NCI-H1105 treated with DMSO at 0.1 percent for 48 hours (cell line): ENCODE measurements at regions not wholly inside any gene's neighbourhood (a gene's known extent, or its start where the extent isn't known, plus 50 kb on each side); places are given as distances from the start of the nearest gene placed in this dataset.

Experiments used
- DNase-seq: peaks from one replicate; lab custom pipeline; 2025; lab: John Stamatoyannopoulos, UW

DNA sequence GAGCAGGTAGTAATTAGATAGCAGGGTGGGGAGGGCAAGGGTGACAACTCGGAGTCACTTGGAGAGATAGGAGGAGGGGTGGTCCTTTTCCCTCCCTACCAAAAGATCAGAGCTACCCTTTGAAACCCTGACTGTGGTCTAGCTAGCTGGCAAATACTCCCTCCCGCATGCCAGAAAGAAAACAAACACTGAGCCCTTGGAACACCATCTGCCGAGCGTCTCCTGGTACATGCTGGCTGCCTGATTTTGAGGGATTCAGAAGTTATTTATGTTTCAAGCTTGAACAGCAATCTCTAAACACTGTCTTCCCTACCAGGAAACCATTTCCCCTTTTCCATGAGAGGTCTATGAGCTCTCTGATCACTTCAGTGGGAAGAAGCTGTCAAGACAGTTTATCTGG is 291.6 kb upstream of the CFAP20DC start:
- no peak for DNase-seq

DNA sequence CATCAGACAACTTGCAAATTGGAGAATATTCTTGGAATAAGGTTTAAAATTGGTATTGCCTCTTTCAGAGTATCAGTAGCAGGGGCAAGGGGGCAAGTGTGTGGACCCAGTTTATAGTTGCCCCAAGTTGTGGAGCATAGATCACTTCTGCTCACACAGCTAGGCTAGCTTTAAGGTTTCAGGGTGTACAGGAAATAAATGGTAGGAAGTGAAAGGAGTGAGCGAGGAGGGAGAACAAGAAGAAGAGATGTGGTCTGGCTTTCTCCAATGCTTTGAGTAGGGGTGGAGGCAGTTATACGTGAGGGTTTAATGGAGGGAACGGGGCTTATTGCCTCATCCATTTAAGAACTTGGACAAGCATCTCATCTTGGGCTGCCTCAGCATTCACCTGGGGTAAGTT is 290.0 kb upstream of the CFAP20DC start:
- no peak for DNase-seq

DNA sequence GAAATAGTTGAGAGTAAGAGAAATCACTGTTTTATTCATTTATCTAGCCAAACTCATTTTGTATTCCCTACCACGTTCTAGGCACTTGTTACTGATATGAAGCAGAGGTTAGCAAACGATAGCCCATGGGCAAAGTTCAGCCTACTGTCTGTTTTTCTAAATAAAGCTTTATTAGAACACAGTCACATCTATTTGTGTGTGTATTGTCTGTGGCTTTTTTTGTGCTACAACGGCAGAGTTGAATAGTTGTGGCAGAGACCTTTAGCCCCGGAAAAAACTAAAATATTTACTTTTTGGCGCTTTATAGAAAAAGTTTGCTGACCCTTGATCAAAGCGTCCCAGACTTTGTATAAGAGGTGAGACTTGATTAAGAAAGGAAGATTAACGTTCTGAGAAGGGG is 289.1 kb upstream of the CFAP20DC start:
- DNase-seq: no peak

DNA sequence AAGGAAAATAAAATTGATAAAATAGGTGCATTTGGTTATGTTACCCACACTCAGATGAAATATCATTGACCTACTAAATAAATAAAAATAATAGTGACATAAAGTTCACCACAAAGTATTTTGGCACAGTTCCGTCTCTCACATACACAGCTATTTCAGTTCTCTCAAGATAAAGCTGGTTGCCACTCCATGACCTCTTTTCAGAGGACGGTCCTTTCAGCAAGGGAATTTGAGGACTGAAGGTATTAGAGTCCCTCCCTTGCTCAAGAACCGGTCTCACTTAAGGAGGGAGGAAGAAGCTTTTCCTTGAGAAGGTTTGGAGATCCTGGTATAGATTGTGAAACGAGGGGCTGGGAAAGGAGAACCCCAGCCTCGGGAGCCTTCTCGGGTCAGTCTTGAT is 285.5 kb upstream of the CFAP20DC start:
- no peak for DNase-seq

DNA sequence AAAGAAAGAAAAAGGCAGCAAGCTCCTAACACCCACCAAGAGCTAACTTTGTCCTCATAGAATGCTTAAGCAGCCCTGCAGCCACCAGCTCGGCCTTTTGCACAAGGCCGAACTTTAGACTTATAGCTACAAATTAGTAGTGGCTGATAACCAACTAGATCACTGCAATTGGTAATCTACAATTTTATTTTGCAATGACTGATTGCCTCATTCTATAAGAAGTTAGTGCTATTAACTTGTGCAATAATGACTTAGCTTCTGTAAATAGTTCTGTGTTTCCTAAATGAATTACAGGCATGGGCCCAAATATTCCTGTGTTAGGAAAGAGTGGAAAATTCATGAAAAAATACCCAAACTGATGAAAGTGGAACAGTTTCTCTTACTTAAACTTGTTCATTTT is 284.8 kb upstream of the CFAP20DC start:
- DNase-seq: no peak

DNA sequence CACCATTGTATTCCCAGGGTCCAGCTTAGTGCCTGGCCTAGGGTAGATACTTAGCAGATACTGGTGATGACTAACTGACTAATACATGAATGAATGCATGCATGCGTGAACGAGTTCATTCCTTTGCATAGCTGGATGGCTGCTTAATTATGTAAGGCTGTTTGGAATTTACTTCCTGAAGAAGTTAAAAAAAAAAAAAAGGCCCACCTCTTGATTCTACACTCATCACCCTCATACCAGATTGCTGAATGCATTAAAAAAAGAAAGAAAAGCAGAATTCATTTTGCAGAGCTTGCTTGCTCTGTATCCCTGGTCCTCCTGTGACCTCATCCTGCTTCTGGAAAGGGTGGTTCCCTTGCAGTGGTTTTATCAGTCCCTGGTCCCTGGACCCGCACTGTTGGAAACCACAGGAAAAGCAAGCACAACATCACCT is 277.6 kb upstream of the CFAP20DC start:
- DNase-seq: no peak

DNA sequence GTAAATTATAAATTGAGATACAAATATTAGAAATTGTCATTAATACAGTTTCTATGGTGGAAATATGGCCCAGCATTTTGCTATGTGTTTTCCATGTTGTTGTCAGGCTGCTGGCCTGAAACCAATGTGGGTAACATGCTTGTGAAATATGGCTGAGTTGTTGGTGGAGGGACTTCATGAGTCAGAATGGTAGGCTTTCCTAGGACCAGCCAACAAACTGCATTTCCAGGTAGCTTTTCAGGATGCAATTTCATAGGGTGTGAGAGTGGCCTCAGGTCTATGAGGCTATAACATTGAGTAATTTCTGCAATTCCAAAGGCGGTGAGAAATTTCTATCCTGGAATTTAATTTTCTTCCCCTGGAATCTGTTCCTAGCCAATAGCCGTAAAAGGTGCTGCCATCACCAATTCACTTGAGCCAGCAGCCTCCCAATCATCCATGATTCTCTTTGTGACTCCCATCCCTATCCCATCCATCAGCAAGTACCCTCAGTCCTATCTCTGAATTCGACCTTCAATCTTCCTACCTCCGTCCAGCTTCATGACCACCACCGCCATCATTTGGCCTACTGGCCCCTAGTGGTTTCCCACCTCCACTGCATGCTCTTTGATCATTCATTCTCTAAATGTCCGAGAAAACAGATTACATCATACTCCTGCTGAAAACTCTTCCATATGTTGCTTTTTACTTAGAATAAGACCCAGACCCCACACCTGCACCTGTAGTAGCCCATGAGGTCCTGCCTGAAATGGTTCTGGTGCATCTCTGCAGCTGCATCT is 276.6 kb upstream of the CFAP20DC start:
- no peak for DNase-seq

DNA sequence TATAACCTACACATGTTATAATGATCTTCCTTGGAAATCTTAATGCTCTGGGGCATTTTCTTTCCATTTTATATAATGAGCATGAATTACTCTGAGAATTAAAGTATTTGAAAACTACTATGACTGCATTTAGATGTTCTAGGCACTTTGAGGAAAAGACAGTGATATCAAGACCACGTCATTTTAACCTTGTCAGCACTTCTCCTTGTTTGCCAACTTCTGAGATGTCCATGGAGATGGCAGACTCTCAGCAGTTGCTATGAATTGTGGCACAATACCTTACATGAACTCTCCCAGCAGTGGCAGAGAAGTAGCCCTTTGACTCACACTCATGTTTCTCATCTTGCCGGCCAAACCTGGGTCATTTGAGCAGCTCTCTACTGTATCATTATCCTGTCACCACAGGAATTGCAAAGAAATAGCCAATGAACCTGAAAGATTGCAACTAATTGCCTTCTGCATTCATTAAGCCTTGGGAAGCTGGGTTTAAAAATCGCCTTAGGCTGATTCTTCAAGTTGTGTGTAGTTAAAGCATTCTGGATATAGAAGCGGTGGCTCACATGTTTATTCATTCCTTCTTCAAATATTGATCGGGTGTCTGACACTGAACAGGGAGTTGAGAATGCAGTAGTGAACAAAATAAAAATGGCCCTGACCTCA is 272.2 kb upstream of the CFAP20DC start:
- no peak for DNase-seq

DNA sequence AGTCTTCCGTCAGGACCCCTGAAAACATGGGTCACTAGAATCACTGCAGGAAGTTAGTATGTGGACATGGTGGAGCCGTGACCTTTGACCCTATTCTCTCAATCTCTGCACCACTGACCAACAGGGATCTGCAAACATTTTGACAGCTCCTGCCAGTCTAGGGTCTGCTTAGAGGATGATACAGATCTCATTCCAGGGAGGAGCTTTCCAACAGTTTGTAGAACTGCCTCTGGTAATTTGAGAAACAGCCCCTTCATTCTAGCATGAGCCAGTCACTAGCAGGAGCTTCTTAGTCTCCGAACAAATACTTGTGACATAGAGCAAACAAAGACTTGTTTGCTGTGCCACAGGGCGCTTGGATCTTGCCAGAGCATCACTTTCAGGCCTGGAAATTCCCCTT is 270.3 kb upstream of the CFAP20DC start:
- DNase-seq: peak; percentile 19

DNA sequence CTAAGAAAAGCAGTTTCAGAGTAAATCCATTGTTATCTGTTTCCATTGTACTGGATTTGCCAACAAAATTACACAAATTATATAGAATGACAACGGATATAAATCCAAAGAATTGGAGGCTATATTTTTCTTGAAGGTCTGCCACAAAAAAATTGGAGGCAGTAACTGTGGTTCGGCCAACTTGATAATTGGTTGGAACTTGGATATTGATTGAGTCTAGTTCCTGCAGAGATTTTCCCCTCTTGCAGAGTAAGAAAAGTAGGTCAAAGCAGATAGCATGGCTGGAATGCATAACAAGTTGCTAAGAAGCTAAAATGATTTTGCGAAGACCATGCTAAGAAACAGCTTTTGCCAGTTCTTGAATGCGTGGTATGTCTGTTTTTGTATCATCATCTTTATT is 269.6 kb upstream of the CFAP20DC start:
- no peak for DNase-seq

DNA sequence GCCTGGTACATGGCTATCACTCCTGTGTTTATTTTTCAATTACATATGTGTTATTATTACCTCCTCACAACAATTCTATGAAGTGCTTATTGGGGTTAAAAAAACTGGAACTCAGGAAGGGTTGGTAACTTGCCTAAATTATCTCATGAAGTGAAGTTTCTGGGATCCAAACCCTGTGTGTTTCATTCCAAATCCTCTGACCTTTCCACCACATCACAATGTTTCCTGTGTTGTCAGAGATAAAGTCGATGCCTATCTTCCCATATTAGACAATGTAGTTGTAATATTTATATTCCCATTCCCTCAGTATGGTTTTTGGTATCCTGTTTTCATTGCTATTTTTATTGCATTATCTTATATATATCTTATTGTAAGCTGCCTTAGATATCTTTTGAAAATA is 269.1 kb upstream of the CFAP20DC start:
- DNase-seq: no peak

DNA sequence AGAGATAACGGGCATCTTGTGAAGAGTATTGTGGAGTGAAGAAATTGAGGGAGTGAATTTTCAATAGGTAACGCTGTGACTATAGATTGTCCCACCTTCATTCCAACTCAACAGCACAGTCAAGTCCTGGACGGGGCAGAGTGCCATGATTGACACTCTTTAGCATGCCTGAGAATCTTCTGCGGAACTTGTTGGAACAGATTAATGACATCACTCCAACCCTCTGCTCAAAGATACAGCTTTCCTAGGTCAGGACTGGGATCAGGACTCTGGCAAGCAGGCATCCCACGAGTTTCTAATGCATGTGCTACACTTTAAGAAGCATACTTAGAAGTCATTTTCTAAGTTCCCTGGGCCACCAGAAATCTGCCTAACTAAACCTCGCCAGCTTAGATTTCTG is 267.6 kb upstream of the CFAP20DC start:
- no peak for DNase-seq

DNA sequence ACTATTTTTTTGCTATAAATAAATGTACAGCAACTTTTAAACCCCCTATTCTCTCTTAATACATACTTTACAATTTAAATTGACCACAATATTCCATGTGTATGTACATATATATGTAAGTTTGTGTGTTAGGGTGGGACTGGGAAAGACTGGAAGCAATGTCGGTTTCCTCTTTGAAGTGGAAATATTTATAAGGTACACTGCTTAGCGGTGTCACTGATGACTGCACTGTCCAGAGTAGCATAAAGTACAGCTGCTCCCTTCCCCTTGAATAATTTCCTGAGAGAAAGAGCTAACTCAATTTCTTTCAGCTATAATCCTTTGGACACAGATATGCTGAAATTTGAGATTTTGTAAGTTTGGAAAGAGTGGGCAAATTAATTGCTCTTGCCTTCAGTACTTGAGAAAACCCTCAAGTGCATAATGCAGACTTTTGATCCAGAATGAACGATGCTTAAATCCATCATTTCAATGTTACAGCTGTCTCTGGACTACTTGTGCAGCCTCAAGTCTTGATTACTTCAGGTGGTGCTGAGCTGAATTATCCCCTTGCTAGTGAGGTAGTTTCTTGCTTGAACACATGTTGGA is 267.0 kb upstream of the CFAP20DC start:
- peak; percentile 11 for DNase-seq

DNA sequence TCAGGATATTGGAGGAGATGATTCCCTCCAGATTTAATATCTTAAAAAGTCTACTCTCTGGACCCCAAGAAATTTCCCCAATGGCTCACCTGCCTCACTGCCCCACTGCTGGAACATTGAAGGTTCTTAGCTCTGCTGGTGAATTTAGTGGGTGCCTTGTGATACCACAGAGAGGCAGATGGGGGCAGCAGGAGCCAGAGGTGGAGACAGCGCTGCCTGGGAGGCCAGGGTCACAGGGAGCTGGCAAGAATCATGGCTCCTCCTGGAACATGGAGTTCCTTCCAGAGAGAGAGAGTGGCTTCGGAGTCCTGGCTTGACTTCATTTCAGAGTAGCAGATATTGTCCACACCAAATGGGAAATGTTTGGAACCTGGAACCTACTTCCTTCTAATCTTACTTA is 263.5 kb upstream of the CFAP20DC start:
- peak; percentile 0 for DNase-seq

DNA sequence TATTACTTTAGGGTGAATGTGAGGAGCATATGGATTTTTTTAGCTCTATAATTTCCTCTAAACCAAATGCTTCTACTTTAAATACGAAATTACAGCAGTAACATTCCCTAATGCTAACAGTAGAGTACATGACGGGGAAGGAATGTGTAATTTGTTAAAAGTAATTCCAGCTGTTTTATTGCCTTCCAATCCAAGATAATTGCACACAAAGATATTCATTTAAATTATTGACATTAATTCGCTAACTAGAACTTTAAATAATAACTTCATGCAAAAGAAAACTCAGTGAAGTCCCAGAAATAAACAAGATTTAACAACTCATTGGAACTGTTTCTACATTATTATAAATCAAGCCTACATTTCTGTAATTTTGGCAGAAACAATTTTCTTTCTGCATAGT is 261.4 kb upstream of the CFAP20DC start:
- DNase-seq: no peak

DNA sequence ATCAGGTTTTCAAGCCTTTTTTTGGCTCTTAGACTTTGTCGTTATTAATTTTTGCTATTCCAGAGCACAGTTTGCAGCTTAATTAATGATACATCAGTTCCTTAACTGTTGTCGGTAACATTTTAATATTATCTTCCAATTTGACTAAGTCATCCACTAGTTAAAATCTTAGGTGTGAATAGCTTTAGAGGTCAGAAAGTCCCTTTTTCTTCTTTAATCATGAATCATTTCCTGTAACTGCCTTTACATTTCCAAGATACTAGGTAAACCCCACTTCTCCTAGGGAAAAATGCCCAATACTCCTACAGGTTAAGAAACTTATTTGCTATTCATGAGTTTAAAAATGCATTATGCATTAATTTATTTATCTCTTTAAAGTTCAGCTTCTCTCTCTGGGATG is 260.9 kb upstream of the CFAP20DC start:
- DNase-seq: no peak

DNA sequence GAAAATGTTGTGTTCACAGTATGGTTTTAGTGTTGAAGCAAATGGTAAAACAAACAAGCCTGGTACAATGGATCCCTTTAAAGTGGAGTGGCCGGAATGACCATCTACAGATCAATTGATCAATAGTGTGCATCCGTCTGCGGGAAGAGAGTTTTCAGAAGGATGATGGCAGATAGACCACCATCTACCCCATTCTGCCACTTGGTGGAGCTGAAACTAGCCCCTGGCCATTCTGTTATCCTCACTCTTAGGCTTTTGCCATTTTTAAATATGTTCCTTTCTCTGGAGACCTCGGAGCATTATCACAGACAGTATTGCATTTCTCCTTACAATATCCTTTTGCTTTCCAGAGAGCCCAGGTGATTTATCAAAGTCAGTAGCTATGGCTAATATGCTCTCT is 258.9 kb upstream of the CFAP20DC start:
- no peak for DNase-seq

DNA sequence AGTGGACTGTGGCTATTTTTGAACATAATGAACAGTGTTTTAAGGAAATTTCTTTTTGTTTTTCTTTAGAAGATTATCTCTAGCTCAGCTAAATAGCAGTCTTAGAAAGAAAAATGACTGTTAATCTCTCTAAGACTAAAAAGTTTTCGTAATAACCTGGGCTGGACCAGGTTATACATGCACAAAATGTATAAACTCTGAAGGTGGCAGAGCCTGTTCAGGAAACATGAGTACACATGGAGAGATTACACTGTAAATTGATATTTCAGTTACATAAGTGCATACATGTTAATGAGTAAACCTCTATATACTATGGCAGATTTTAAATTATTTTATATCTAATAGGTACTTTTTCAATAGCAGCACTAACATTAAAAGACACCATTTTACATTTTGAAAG is 258.2 kb upstream of the CFAP20DC start:
- peak; percentile 21 for DNase-seq

DNA sequence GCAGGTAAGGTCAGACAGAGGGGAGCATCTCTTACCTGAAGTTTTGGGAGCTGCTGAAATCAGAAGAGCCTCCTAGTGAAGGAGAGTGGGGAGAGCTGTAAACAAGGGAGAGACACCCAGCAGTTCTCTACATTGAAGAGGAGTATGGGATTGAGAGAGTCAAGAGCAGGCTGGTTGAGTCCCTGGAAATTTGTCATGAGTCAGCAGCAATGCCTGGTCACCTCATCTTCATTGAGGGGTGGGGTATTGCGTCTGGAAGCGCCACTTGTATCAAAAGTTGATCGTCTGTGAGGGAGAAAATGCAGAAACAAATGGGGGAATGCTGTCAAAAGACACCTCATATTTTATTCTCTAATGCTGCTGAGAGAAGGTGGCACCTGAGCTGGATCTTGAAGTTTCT is 256.6 kb upstream of the CFAP20DC start:
- no peak for DNase-seq

DNA sequence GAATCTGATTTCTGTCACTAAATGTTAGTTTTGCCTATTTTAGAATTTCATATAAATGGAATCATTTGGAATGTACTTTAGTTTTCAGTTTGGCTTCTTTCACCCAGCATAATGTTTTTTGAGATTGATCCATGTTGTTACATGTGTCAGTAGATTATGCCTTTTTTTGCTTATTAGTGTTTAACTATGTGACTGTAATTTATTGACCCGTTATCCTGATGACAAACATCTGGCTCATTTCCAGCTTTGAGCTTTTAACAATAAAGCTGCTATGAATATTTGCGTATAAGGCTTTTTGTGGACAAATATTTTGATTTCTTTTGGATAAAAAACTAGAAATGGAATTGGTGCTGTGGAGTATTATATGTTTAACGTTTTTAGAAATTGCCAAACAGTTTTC is 254.5 kb upstream of the CFAP20DC start:
- DNase-seq: peak; percentile 9

DNA sequence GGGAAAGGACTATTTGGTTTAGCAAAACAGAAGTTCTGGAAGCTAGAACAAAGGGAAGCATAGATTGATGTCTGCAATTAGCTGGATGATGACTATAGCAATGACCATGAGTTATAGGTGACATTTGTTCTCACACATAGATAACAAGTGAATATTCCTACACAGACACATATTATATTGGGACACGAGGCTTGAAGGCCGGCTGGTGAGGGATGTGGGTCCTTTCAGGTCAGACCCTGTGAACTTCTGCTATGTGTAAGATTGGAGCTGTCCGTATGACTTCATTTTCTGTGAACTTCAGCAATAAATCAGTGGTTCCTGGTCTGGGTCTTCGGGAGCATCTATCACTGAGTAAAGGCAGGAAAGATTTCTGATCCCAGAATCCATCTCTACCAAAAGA is 253.6 kb upstream of the CFAP20DC start:
- DNase-seq: no peak

DNA sequence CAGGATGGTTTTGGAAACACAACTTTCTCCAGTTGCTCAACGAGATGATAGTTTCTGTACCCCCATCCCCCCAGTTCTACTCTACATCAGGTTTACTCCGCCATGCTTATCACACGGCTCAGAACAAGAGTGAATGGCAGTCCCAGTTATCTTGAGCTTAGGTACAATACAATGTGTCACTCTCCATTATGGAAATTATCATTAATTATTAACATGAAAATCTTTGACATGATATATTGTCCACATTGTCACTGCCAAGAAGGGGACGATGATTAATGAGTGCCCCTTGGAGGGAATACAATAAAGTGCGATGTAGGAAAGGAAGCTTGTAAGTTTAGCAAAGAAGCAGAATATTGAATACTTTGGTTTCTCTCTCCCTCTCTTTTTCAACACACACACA is 252.6 kb upstream of the CFAP20DC start:
- no peak for DNase-seq

DNA sequence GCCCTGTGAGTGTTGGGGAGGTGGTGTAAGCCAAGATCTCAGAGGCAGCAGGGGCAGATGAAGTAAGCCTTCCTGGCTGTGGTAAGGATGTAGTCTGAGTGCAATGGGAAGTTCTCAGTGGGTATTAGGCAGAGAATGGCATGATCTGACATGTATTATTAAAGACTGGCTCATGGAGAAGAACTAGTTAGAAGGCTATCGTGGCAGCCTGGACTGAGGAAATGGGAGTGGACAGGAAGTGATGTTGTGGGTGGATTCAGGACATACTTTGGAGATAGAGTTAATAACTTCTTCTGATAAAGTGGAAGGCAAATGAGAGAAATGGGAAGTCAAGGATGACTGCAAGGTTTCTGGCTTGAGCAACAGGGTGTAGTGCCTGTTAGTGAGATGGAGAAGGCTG is 250.9 kb upstream of the CFAP20DC start:
- no peak for DNase-seq

DNA sequence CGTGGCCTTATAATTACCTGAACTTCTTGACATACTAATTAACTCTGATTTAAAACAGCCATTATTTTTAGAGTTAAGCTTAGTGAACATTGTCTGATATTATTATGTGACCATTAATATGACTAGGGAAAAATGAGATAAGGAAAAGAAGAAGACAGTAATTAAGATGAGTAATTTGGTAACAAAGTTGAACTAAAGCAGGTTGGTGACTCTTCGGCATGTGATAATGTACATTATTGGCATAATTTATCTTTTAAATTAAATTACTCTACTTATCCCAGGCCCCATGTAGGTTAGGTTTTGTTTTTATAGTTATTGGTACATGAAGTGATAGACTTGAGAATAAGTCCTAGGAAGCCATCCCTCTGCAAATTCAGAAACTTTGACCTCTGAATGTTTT is 249.7 kb upstream of the CFAP20DC start:
- DNase-seq: no peak
